Cardiac fibroblast (primary cell): ENCODE measurements at regions not wholly inside any gene's neighbourhood (a gene's known extent, or its start where the extent isn't known, plus 50 kb on each side); places are given as distances from the start of the nearest gene placed in this dataset.

ENCODE experiments used
- DNase-seq, 2 donors: peaks; one replicate each; pipeline versions ENCODE4 v3.0.0 to v3.0.0-alpha.2; 2010; ENCODE audit warnings: low read depth in 2 of 2
- H3K4me3 ChIP-seq, 2 donors: replicated peaks in 1 of 2; 1 replicate in 1 of 2; 2 replicates in 1 of 2; pipeline ENCODE4 v1.5.1; 2011; ENCODE audit warnings: low read depth in 2 of 2, low read length in 2 of 2, mild to moderate bottlenecking in 2 of 2, moderate library complexity in 1 of 2
- TF ChIP-seq, protein P1 (sequence below): IDR thresholded peaks from one replicate; pipeline ENCODE4 v1.5.1; 2011; ENCODE audit warnings: low read depth, mild to moderate bottlenecking, low read length, inconsistent platforms

DNA sequence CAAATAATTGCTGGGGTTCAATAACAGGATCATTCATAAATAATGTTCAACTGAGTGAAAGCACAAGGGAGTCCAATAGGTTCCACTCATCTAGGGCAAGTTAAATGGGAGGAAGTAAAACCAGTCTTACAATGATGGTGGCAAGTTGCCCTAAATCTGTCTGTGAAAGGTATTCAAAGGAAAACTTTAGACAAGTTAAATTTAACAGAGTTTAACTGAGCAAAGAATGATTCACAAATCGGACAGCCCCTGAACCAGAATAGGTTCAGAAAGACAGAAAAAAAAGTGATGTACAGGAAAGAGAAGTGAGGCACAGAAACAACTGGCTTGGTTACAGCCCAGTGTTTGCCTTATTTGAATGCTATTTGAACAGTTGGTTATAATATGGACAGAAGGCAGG lies 183.5 kb upstream of the ADGRL4 start:
- TF ChIP-seq, protein P1, sequence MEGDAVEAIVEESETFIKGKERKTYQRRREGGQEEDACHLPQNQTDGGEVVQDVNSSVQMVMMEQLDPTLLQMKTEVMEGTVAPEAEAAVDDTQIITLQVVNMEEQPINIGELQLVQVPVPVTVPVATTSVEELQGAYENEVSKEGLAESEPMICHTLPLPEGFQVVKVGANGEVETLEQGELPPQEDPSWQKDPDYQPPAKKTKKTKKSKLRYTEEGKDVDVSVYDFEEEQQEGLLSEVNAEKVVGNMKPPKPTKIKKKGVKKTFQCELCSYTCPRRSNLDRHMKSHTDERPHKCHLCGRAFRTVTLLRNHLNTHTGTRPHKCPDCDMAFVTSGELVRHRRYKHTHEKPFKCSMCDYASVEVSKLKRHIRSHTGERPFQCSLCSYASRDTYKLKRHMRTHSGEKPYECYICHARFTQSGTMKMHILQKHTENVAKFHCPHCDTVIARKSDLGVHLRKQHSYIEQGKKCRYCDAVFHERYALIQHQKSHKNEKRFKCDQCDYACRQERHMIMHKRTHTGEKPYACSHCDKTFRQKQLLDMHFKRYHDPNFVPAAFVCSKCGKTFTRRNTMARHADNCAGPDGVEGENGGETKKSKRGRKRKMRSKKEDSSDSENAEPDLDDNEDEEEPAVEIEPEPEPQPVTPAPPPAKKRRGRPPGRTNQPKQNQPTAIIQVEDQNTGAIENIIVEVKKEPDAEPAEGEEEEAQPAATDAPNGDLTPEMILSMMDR = no peak
- no peak overlapping the region for H3K4me3 ChIP-seq
- peak; percentile 50 to 56 for DNase-seq

DNA sequence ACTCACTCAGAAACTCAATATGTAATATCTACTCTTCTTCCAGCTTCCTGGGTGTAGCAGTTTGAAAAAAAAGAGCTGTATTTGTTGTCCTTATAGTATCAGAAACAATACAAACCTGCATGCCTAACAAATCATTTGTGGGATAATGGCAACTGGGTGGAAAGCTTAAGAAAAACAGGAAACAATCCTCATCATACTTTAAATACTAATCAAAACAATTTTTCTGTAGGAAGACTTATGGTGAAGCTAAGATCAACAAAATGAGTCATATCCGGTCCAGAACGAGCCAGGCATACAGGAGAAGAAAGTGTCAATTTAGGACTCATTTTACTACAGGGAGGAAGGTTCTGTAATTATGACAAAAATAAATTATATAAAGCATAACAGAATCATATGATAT lies 181.8 kb upstream of the ADGRL4 start:
- TF ChIP-seq, protein P1 = no peak
- peak; percentile 40 to 84 for DNase-seq
- H3K4me3 ChIP-seq = no peak overlapping the region

DNA sequence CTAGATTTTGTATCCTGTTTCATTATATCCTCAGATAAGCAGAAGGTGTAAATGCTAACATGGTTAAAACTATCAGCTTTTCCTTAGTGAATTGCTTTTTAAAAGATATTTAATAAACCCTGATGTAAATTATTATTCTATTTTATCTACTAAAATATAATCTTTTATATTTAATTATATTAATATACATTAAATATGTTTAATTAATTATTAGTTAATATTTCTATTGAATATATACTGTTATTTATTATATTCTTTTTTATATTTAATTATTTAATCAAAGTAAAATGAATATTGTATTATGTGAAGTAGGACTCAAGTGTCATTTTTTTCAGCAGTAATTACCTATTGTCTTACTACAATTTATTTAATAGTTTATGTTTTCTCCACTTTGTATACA lies 179.7 kb upstream of the ADGRL4 start:
- TF ChIP-seq, protein P1 = no peak
- H3K4me3 ChIP-seq = no peak overlapping the region
- no peak for DNase-seq

DNA sequence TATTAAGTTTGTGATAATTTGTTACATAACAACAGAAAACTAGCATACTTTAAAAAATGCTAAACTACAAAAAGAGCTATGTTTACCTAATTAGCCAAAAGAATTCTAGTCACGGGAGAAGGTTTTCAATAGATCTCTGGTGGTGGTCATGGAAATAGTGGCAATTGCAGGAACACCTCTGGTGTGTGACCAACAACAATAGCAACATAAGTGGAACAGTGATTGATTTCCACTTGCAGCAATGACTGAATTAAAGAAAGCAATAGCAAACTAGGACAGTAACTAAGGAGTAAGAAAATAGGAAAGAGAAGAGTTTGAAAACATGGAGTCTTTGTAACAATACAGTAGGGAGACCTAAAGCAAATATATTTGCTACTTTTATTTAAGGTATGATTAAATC lies 171.3 kb upstream of the ADGRL4 start:
- TF ChIP-seq, protein P1 = no peak
- H3K4me3 ChIP-seq = no peak overlapping the region
- no peak for DNase-seq

DNA sequence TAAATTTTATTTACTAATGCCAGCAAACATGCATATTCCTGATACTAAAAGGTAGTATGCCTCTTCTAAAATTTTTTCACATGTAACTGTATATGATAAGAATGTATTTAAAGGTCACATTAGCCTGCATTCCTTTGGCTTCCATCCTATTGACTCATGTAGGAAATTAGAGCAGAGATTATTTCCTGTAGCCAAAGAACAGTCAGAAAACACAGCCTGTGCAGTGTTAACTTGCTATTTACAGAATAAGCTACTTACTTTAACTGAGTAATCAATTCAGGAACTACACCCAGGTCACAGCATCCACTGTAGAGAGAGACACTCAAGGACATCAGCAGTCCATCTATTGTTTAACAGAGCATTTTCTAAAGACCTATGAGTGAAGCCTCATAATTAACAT lies 154.5 kb upstream of the ADGRL4 start:
- peak; percentile 68 to 74 for DNase-seq
- no peak overlapping the region for H3K4me3 ChIP-seq
- TF ChIP-seq, protein P1 = no peak

DNA sequence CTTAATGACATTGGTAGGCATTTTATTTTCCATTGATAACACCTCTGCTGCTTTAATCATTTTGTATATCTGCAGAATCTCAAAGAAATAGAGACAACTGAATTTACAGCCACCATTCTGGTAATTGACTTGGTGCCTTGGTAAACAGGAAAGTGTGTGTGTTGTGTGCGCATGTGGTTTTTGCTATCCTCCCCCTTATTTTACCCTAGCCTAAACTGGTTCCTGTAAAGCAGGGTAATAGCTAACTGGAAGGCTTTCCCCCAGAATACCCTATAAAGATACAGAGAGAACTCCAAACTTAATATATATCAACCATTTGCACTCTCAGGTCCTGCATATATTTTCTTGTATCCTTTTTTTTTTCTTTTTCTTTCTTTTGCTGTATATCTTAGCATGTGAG lies 149.5 kb upstream of the ADGRL4 start:
- DNase-seq = no peak
- no peak overlapping the region for H3K4me3 ChIP-seq
- TF ChIP-seq, protein P1 = no peak

DNA sequence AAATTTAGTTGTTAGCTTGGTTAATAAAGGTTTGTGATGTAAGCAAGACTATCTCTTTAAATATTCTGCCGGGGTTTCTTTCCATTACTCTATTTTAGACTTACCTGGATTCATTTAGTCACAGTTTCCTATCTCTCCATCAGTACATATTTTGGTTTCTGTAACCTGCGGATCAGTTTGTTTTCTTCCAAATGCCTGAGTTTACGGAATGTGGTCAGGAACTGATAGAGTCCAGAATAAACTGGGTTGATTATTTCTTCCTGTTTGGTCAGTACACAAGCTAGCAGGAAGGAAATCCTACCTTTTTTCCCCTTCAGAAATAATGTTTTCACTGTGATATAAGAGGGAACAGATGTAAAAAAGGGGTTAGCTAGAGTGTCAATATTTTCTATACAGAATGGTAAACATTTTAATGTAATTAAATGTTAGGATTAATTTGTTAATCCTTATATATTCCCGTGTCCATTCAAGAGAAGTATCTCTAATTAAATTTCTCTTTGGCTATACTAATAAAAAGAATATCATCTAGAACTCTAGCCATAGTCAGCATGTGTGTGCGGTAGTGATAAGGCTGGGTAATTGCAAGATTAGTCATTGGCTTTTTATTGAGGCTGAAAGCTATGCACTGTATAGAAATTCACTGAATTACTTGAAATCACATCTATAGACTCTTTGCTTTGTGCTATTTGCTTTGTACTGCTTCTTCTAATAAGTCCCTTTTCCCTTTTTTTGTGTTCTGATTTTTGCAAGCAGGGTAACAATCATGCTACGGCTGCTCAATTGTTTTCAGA lies 144.7 kb upstream of the ADGRL4 start:
- no peak overlapping the region for H3K4me3 ChIP-seq
- DNase-seq = peak; percentile 9 to 22
- TF ChIP-seq, protein P1 = no peak
